GM19351 (cell line): ENCODE measurements at regions not wholly inside any gene's neighbourhood (a gene's known extent, or its start where the extent isn't known, plus 50 kb on each side); places are given as distances from the start of the nearest gene placed in this dataset.
"Not testable (repeated sequence)": the region's sequence is repeated elsewhere in the genome, so short reads cannot be mapped to it uniquely, and the experiment has no call there.

Experiments
- ATAC-seq: cut with Tn5 transposase; IDR thresholded peaks from one replicate; pipeline ENCODE4 v1.9.1; 2021; ENCODE audit warnings: mild to moderate bottlenecking, moderate library complexity; ENCODE audit not compliant: unreplicated experiment

GRCh38 chr18:995629-996028 lies 91.0 kb downstream of the ADCYAP1 start:
- ATAC-seq = no peak

GRCh38 chr18:997499-997898 lies 92.8 kb downstream of the ADCYAP1 start:
- ATAC-seq = no peak

- ATAC-seq = no peak
Observed at GRCh38 chr18:998936-999335, 94.3 kb downstream of the ADCYAP1 start.

- ATAC-seq = no peak
Observed at GRCh38 chr18:1002653-1003178, 98.0 kb downstream of the ADCYAP1 start.

GRCh38 chr18:1003499-1003898 lies 98.8 kb downstream of the ADCYAP1 start:
- no peak for ATAC-seq

- ATAC-seq = no peak
Observed at GRCh38 chr18:1006304-1006703, 101.6 kb downstream of the ADCYAP1 start.

GRCh38 chr18:1006965-1007364 lies 102.3 kb downstream of the ADCYAP1 start:
- ATAC-seq = no peak

GRCh38 chr18:1011349-1011748 lies 106.7 kb downstream of the ADCYAP1 start:
- no peak for ATAC-seq

GRCh38 chr18:1012775-1013174 lies 108.1 kb downstream of the ADCYAP1 start:
- ATAC-seq = no peak

GRCh38 chr18:1013951-1014350 lies 109.3 kb downstream of the ADCYAP1 start:
- ATAC-seq = no peak

- ATAC-seq = no peak
Observed at GRCh38 chr18:1014509-1014908, 109.8 kb downstream of the ADCYAP1 start.

- ATAC-seq = no peak
Observed at GRCh38 chr18:1014951-1015624, 110.4 kb downstream of the ADCYAP1 start.

- no peak for ATAC-seq
Observed at GRCh38 chr18:1015777-1016176, 111.1 kb downstream of the ADCYAP1 start.

GRCh38 chr18:1017227-1018058 lies 112.8 kb downstream of the ADCYAP1 start:
- ATAC-seq = no peak

- no peak for ATAC-seq
Observed at GRCh38 chr18:1018181-1018681, 113.6 kb downstream of the ADCYAP1 start.

- ATAC-seq = no peak
Observed at GRCh38 chr18:1019191-1019590, 114.5 kb downstream of the ADCYAP1 start.

GRCh38 chr18:1020731-1021344 lies 116.2 kb downstream of the ADCYAP1 start:
- no peak for ATAC-seq

GRCh38 chr18:1026930-1027329 lies 122.3 kb downstream of the ADCYAP1 start:
- ATAC-seq = no peak

- not testable (repeated sequence) for ATAC-seq
Observed at GRCh38 chr18:1033092-1033491, 128.4 kb downstream of the ADCYAP1 start.

GRCh38 chr18:1034971-1035370 lies 130.3 kb downstream of the ADCYAP1 start:
- ATAC-seq = no peak

- no peak for ATAC-seq
Observed at GRCh38 chr18:1036926-1037325, 132.3 kb downstream of the ADCYAP1 start.
